GM21367 (cell line): ENCODE measurements at regions not wholly inside any gene's neighbourhood (a gene's known extent, or its start where the extent isn't known, plus 50 kb on each side); places are given as distances from the start of the nearest gene placed in this dataset.
"Not testable (repeated sequence)": the region's sequence is repeated elsewhere in the genome, so short reads cannot be mapped to it uniquely, and the experiment has no call there.

ENCODE experiments used
- ATAC-seq: cut with Tn5 transposase; IDR thresholded peaks from one replicate; pipeline ENCODE4 v1.9.1; 2021; ENCODE audit not compliant: unreplicated experiment

DNA sequence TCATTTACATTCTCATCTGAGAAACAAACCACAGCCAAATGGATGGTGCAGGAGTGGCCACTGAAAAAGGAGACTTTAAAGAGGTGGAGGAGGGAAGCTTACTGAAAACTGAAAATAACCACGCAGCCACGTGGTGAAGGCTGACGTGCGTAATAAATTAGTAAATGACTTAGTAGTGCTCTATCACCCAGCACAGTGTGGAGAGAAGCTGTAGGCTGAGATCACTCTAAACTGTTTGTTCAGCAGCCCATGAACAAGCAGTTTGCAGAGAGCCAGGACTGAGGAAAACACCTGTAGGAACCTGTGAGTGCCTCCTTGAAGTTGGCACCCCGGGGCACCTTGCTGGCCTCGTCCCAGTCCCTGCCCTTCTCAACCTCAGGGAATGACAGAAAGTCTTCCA lies 193.0 kb downstream of the TXNL1 start:
- no peak for ATAC-seq

DNA sequence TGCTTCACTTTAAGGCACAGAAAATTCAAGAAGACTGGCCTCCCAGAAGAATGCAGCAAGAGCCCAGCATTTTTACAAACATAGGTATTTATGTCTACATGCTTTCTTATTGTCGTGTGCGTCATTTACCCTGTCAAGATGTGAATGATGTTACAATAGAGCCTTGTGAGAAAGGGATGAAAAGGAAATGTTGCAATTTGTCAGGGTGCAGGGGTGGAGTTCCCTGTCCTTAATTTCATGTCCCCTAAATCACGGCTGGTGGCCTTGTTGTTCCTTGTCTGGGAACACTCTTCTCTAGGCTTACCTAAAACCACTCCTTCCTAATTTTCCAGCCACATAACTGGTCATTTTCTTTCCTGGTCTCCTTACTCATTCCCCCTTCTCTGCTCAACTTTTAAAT lies 194.2 kb downstream of the TXNL1 start:
- ATAC-seq, result no peak

DNA sequence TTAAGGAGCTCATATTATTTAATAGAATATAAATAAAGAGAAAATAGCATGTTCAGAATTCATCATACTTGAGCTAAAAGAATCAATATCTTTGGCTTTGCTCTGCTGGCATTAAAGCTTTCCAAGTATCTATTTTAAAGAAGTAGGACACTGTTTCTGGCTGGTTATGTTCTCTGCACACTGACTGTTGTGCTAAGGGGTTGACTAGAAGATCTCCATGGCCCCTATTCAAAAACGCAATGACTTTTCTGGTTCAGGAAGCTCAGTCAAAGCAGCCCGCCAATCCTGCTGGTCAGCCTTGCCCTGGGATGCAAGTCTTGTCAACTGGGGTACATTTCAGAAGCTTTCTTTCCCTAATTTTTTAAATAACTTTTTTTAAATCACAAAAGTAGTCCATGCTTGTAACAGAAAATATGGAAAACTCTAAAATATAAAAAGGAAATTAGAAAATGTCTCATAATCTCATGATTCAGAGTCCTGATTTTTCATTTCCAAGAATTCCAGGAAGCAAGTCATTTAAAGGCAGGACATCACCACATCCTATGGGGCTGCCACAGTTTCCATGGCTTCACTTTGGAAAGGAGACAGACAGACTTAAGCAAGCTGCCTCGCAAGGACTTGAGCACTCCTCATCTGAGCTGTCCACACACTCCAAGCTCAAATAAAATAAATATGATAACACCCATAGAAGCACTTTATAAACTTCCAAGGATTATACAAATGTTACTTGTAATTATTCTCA lies 195.1 kb downstream of the TXNL1 start:
- no peak for ATAC-seq

- not testable (repeated sequence) for ATAC-seq
Observed at GRCh38 chr18:56438480-56438879, 199.9 kb downstream of the TXNL1 start.

- ATAC-seq, result no peak
Observed at GRCh38 chr18:56436651-56437050, 201.7 kb downstream of the TXNL1 start.

DNA sequence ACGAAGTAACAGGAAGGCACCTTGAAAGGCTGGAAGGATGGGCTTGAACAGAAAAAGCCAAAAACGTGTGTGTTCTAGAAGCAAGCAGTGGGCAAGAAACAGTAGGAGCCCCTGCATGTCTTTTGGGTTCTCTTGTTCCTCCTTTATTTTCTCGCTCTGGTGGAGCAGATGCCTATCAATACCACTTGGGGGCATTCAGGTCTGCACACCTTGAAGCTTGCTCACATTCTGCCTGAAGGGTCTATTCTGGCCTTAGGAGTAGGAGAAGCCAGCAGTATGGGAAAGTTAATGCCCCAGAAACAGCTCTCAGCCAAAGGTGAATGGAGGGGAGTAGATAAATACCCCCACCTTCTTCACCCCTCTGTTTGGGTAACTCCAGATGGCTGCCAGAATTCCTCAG lies 204.5 kb downstream of the TXNL1 start:
- no peak for ATAC-seq

DNA sequence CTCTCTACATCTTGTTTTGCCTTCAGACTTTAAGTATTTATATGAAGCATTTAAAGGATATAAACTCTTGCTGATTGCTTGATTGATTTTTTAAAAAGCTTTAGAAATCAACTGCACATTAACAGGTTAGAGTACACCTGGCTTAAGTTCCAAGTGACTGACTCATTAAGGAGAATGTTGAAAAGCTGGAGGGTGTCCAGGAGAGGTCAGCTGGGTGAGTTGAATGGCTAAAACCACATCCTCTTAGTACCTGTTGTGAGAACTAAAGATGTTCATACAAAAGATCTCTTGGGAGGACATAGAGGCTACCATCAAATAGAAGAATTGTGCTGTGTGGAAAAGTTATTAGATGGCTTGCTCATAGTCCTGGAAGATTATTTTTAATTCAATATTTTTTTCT lies 206.8 kb downstream of the TXNL1 start:
- no peak for ATAC-seq

DNA sequence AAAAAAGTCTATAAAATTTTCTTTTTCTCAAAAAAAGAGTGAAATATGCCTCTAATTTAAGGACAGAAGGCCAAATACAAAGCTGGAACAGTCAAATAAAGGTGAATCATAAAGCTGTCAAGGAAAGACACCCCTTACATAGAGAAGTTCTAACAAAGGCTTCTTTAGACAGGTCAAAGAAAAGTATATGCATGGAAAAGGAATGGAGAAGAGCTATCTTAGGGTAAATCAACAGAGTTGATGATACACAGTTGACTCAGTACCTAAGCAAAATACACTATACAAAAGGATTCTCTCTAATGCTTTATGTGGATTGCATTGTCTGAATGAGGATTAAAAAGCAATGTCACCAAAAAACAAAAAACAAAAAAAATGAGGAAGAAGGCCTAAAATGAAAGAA lies 214.8 kb downstream of the TXNL1 start:
- no peak for ATAC-seq

- ATAC-seq, result no peak
Observed at GRCh38 chr18:56421647-56422046, 216.7 kb downstream of the TXNL1 start.

DNA sequence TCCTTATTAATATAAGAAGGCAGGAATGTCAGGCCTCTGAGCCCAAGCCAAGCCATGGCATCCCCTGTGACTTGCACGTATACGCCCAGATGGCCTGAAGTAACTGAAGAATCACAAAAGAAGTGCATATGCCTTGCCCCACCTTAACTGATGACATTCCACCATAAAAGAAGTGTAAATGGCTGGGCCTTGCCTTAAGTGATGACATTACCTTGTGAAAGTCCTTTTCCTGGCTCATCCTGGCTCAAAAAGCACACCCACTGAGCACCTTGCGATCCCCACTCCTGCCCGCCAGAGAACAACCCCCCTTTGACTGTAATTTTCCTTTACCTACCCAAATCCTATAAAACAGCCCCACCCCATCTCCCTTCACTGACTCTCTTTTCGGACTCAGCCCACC lies 217.5 kb downstream of the TXNL1 start:
- ATAC-seq, result not testable (repeated sequence)

DNA sequence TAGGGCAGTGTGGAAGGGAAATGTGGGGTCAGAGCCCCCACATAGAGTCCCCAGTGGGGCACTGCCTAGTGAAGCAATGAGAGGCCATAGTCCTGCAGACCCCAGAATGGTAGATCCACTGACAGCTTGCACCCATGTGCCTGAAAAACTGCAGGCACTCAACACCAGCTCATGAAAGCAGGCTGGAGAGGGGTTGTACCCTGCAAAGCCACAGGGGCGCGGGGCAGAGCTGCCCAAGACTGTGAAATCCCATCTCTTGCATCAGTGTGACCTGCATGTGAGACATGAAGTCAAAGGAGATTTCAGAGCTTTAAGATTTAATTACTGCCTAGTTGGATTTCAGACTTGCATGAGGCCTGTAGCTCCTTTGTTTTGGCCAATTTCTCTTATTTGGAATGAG lies 224.0 kb downstream of the TXNL1 start:
- no peak for ATAC-seq

- no peak for ATAC-seq
Observed at GRCh38 chr18:56413862-56414261, 224.5 kb downstream of the TXNL1 start.

GRCh38 chr18:56412951-56413350 lies 225.4 kb downstream of the TXNL1 start:
- ATAC-seq, result no peak

DNA sequence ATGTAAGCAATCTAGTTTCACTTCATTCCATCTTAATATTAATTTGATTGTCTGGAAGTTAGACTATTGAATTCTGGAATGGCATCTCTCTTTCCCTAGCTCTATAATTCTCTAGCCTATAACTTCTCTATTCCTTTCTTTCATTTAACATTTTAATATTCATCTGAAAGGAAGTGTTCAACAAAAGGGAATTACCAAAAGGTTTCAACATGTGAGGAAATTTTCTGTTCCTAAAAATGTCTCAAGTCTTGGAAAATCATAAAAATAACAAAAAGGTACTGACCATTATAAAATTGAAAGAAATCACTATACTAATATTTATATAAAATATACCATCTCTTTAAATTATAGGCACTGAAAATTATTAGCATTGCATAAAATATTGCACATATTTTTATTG lies 228.7 kb downstream of the TXNL1 start:
- no peak for ATAC-seq

GRCh38 chr18:56407646-56408180 lies 230.7 kb downstream of the TXNL1 start:
- no peak for ATAC-seq

DNA sequence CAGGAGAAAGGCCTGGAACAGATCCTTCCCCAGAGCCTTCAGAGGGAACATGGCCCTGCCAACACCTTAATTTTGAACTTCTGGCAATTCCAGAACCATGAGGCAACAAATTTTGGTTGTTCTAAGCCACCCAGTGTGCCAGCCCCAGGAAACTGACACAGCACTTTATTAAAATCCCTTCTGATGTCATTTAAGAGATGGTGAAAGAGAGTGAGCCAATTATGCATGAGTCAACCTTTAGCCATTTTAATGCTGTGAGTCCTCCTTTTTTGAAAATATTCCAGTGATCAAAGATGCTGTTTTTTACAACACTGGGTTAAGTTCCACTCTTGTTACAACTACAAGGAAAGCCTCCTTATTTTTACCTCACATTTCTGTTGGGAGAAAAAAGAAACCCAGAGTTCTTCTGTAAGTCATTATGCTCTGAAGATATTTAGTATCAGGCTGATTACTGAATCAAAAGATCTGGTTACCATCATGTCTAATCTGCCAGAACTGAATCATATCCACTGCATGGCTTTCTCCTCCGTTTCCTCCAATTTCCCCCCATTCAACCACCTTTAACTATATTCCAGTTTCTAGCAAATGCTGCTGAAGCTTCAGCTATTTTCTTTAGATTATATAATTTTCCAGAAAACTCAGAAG lies 235.4 kb downstream of the TXNL1 start:
- no peak for ATAC-seq

DNA sequence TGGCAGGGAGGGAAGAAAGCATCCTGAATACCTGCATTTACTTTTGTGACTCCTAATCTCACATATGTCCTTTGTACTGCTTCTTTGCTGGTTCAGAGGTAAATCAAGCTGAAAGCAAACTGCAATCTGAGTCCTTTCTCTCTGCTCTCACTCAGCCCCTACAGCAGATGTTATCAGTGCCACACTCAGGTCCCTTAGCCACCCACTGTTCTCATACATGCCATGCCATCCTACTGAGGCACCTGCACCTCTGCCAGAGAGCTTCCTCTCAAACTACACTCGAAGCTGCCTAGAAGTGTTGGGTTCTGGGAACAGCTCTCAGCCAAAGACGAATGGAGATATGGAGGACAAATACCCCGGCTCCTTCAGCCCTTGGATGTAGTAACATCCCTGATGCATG lies 244.5 kb downstream of the TXNL1 start:
- ATAC-seq, result no peak

- no peak for ATAC-seq
Observed at GRCh38 chr18:56391931-56392590, 246.3 kb downstream of the TXNL1 start.

- ATAC-seq, result no peak
Observed at GRCh38 chr18:56390626-56391025, 247.8 kb downstream of the TXNL1 start.

DNA sequence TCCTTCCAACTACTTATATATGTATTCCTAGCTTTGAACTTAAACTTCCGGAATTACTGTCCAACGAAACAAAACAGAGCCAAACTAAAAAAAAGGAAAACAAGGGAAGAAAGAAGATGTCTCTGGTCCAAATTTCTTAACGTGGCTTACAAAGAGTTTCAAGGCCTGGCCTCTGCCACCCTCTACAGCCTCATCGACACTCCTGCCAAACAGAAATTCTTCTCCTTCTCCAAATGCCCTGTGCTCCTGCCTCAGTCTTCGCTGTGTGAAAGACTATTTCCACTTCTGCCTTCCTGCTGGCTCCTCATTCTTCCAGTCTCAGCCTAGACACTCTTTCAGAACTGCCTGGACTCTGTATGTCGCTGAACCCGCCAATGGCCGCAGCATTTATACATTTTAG lies 249.2 kb downstream of the TXNL1 start:
- ATAC-seq, result no peak

DNA sequence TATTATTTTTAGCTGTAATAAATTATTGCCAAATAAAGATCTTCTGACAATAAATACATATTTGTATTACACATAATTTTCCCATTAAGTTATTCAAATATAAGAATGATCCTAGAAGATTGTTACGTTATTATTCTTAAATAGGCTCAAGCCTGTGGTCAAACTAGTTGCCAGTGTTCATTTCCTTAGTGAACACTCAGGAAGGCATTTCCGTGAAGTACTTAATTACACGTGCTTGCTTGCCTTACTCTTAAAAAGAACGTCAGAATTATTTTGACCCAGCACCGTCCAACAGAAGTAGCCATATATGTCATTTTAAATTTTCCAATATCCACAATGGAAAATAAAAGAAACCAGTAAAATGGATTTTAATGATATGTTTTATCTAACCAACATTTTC lies 249.8 kb downstream of the TXNL1 start:
- no peak for ATAC-seq

- no peak for ATAC-seq
Observed at GRCh38 chr18:56386856-56387255, 251.5 kb downstream of the TXNL1 start.
